Lower lobe of right lung (tissue), 2 donors: ENCODE measurements at regions not wholly inside any gene's neighbourhood (a gene's known extent, or its start where the extent isn't known, plus 50 kb on each side); places are given as distances from the start of the nearest gene placed in this dataset.

ENCODE experiments used
- ATAC-seq, 2 donors: fragments of 200-7000 bp; cut with Tn5 transposase; one replicate each; pipeline ENCODE4 v1.9.1; 2020 to 2022; ENCODE audit warnings: mild to moderate bottlenecking in 2 of 2, moderate library complexity in 2 of 2
- DNase-seq: peaks from one replicate; pipeline ENCODE4 v3.0.0-alpha.2; 2020
- H3K27ac ChIP-seq: fragments of 200-600 bp; one replicate; pipeline ENCODE4 v1.8.0; 2022
- H3K27me3 ChIP-seq: fragments of 200-600 bp; one replicate; pipeline ENCODE4 v1.8.0; 2022; ENCODE audit warnings: low read depth
- H3K36me3 ChIP-seq: fragments of 200-600 bp; one replicate; pipeline ENCODE4 v1.8.0; 2022; ENCODE audit warnings: mild to moderate bottlenecking
- H3K4me1 ChIP-seq: fragments of 200-600 bp; one replicate; pipeline ENCODE4 v1.8.0; 2022
- H3K4me3 ChIP-seq: fragments of 200-600 bp; one replicate; pipeline ENCODE4 v1.8.0; 2022; ENCODE audit warnings: mild to moderate bottlenecking
- H3K9me3 ChIP-seq: fragments of 200-600 bp; one replicate; pipeline ENCODE4 v1.8.0; 2022
- intact Hi-C: fragments of 100-400 bp; cut with DNase I; formaldehyde crosslinking; loops from one replicate; pipeline ENCODE4 v1.11.0; 2022
- TF ChIP-seq, protein P1 (sequence below): fragments of 200-600 bp; IDR thresholded peaks from one replicate; pipeline ENCODE4 v1.8.0; 2022; ENCODE audit warnings: antibody characterized with exemption, mild to moderate bottlenecking
- donor health status: DM: no; HTN: yes; CAD: no; lungs with severe emphysema.

DNA sequence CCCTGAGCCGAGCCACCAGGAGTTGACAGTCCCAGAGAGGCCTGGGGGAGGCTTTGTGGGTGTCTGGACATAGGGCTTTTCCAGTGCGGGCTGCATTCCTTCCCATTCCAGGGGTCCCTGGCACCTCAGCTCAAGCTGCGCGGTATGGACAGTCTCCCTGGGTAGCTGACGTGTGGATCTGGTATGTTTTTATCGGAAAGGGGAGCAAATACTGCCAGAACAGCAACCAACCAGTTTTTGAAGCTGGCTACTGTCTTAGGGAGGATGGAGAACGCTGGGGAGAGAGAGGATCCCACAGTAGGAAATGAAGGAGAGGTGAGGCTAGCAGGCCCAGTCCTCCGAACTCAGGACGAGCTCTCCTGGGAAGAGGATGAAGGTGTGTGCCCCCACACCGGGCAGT lies 103.8 kb upstream of the APCDD1 start:
- H3K9me3 ChIP-seq: no peaks in the 10 kb centered on the region
- H3K4me3 ChIP-seq: no peak overlapping the region
- DNase-seq (no peak), ATAC-seq (no peak)
- intact Hi-C loops: no loop called here
- H3K27me3 ChIP-seq: no peaks in the 10 kb centered on the region
- H3K36me3 ChIP-seq: no peaks in the 10 kb centered on the region
- no peak overlapping the region for H3K27ac ChIP-seq
- TF ChIP-seq, protein P1, sequence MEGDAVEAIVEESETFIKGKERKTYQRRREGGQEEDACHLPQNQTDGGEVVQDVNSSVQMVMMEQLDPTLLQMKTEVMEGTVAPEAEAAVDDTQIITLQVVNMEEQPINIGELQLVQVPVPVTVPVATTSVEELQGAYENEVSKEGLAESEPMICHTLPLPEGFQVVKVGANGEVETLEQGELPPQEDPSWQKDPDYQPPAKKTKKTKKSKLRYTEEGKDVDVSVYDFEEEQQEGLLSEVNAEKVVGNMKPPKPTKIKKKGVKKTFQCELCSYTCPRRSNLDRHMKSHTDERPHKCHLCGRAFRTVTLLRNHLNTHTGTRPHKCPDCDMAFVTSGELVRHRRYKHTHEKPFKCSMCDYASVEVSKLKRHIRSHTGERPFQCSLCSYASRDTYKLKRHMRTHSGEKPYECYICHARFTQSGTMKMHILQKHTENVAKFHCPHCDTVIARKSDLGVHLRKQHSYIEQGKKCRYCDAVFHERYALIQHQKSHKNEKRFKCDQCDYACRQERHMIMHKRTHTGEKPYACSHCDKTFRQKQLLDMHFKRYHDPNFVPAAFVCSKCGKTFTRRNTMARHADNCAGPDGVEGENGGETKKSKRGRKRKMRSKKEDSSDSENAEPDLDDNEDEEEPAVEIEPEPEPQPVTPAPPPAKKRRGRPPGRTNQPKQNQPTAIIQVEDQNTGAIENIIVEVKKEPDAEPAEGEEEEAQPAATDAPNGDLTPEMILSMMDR: no peak
- peaks cover 15% of the 10 kb centered on the region for H3K4me1 ChIP-seq

- no peaks in the 10 kb centered on the region for H3K27me3 ChIP-seq
- intact Hi-C loops: no loop called here
- TF ChIP-seq, protein P1: no peak
- no peaks in the 10 kb centered on the region for H3K36me3 ChIP-seq
- no peak overlapping the region for H3K4me3 ChIP-seq
- DNase-seq (no peak), ATAC-seq (no peak)
- peaks cover 15% of the 10 kb centered on the region for H3K4me1 ChIP-seq
- H3K27ac ChIP-seq: no peak overlapping the region
- no peaks in the 10 kb centered on the region for H3K9me3 ChIP-seq
These were observed 103.1 kb upstream of the APCDD1 start for GRCh38 chr18:10351219-10351818.

DNA sequence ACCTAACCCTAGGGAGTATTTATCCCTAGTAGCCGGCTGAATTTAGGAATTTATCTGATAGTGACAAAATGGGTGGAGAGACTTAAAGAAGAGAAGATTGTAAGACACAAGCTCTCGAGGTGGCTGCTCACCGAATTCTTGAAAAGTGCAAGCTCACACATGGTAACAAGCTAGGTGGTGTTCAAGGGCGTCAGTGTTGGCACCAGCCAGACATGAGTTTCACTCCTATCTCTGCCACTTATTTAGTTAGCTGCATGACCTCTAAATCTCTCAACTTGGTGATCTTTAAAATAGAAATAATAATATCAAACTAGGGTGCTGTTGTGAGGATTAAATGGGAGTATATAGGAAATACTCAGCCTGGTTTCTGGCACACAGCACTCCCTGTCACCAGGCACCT lies 102.6 kb upstream of the APCDD1 start:
- Histone ChIP-seq H3K27ac (no peak overlapping the region), H3K4me1 (peaks cover 15% of the 10 kb centered on the region), H3K9me3 (peaks cover 3% of the 10 kb centered on the region), H3K27me3 (no peaks in the 10 kb centered on the region), H3K4me3 (no peak overlapping the region), H3K36me3 (no peaks in the 10 kb centered on the region)
- TF ChIP-seq, protein P1: no peak
- DNase-seq (no peak), ATAC-seq (no peak)
- intact Hi-C loops: no loop called here

- H3K27ac ChIP-seq: no peak overlapping the region
- peaks cover 7% of the 10 kb centered on the region for H3K9me3 ChIP-seq
- H3K4me3 ChIP-seq: no peak overlapping the region
- H3K4me1 ChIP-seq: peaks cover 15% of the 10 kb centered on the region
- DNase-seq: no peak
- H3K27me3 ChIP-seq: no peaks in the 10 kb centered on the region
- TF ChIP-seq, protein P1: no peak
- intact Hi-C loops: no loop called here
- no peak for ATAC-seq
- H3K36me3 ChIP-seq: no peaks in the 10 kb centered on the region
These were observed 101.8 kb upstream of the APCDD1 start for GRCh38 chr18:10352671-10353070.

DNA sequence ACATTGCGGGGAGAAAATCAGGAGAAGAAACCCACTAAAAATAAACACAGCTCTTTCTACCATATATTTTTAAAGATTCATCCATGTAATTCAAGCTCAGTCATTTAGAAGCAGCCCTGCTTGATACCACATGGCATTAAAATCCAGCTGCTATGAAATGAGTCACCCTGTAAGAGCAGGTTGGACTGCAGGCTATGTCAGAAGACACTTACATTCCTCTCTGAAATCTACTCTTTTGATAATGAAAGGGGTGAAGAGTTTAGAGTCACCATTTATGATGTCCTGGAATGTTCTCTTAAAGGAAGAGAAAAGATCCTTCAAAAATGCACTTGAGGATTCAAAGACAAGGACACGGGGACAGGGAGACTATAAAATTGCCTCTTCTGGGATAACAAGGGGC lies 100.6 kb upstream of the APCDD1 start:
- intact Hi-C loops: no loop called here
- no peak overlapping the region for H3K4me3 ChIP-seq
- H3K4me1 ChIP-seq: peaks cover 15% of the 10 kb centered on the region
- H3K36me3 ChIP-seq: no peaks in the 10 kb centered on the region
- TF ChIP-seq, protein P1: no peak
- DNase-seq: no peak
- H3K27ac ChIP-seq: no peak overlapping the region
- no peaks in the 10 kb centered on the region for H3K27me3 ChIP-seq
- peak; percentile 50 to 79 for ATAC-seq
- peaks cover 7% of the 10 kb centered on the region for H3K9me3 ChIP-seq
